Upper lobe of left lung (tissue), 4 donors: ENCODE measurements at regions not wholly inside any gene's neighbourhood (a gene's known extent, or its start where the extent isn't known, plus 50 kb on each side); places are given as distances from the start of the nearest gene placed in this dataset.

Source experiments
- POLR2A ChIP-seq, 4 donors: fragments of 450-650 bp; IDR thresholded peaks; one replicate each; pipeline ENCODE4 v1.5.1; 2016 to 2017; ENCODE audit warnings: antibody characterized with exemption in 4 of 4, mild to moderate bottlenecking in 2 of 4
- TF ChIP-seq, protein P1 (sequence below), 6 experiments: fragments of 450-650 bp in 4 of 6; fragments of 200-600 bp in 2 of 6; sonication (generic) in 2 of 6; IDR thresholded peaks; one replicate each; pipeline ENCODE4 v1.5.1; 2016 to 2019; ENCODE audit warnings: antibody characterized with exemption in 6 of 6

GRCh38 chr13:33742321-33742720 lies 75.6 kb upstream of the RFC3 start:
- TF ChIP-seq POLR2A (IDR thresholded peaks at IDR 0.05): no peak
- TF ChIP-seq, protein P1, sequence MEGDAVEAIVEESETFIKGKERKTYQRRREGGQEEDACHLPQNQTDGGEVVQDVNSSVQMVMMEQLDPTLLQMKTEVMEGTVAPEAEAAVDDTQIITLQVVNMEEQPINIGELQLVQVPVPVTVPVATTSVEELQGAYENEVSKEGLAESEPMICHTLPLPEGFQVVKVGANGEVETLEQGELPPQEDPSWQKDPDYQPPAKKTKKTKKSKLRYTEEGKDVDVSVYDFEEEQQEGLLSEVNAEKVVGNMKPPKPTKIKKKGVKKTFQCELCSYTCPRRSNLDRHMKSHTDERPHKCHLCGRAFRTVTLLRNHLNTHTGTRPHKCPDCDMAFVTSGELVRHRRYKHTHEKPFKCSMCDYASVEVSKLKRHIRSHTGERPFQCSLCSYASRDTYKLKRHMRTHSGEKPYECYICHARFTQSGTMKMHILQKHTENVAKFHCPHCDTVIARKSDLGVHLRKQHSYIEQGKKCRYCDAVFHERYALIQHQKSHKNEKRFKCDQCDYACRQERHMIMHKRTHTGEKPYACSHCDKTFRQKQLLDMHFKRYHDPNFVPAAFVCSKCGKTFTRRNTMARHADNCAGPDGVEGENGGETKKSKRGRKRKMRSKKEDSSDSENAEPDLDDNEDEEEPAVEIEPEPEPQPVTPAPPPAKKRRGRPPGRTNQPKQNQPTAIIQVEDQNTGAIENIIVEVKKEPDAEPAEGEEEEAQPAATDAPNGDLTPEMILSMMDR (IDR thresholded peaks at IDR 0.05): no peak
